Trophoblast cell (in vitro differentiated cells and primary cell): ENCODE measurements at regions not wholly inside any gene's neighbourhood (a gene's known extent, or its start where the extent isn't known, plus 50 kb on each side); places are given as distances from the start of the nearest gene placed in this dataset.
"Not testable (repeated sequence)": the region's sequence is repeated elsewhere in the genome, so short reads cannot be mapped to it uniquely, and the experiment has no call there.

Experiments used
- DNase-seq, 2 donors: peaks; one replicate each; pipeline ENCODE4 v3.0.0-alpha.2; 2016
- H2AFZ ChIP-seq: 2 replicates; pipeline ENCODE4 v1.6.1; 2013; ENCODE audit warnings: low read length, moderate library complexity, mild to moderate bottlenecking; ENCODE audit not compliant: insufficient read depth, poor library complexity
- H2AK5ac ChIP-seq: 2 replicates; pipeline ENCODE4 v1.6.1; 2013; ENCODE audit warnings: mild to moderate bottlenecking, low read length
- H2BK120ac ChIP-seq: 2 replicates; pipeline ENCODE4 v1.6.1; 2013; ENCODE audit warnings: low read length, mild to moderate bottlenecking, moderate library complexity; ENCODE audit not compliant: insufficient read depth, poor library complexity
- H2BK12ac ChIP-seq: 2 replicates; pipeline ENCODE4 v1.6.1; 2013; ENCODE audit warnings: mild to moderate bottlenecking, low read length, moderate library complexity
- H2BK5ac ChIP-seq: 2 replicates; pipeline ENCODE4 v1.6.1; 2013; ENCODE audit warnings: low read length, low read depth, moderate library complexity, mild to moderate bottlenecking; ENCODE audit not compliant: poor library complexity
- H3K14ac ChIP-seq: 2 replicates; pipeline ENCODE4 v1.6.1; 2013; ENCODE audit warnings: mild to moderate bottlenecking, low read length
- H3K18ac ChIP-seq: 2 replicates; pipeline ENCODE4 v1.6.1; 2013; ENCODE audit warnings: mild to moderate bottlenecking, low read length
- H3K23ac ChIP-seq: 2 replicates; pipeline ENCODE4 v1.6.1; 2013; ENCODE audit warnings: low read length
- H3K27ac ChIP-seq: 2 replicates; pipeline ENCODE4 v1.5.1; 2013; ENCODE audit warnings: low read depth, mild to moderate bottlenecking, inconsistent platforms, low read length, moderate library complexity
- H3K27me3 ChIP-seq: 2 replicates; pipeline ENCODE4 v1.6.1; 2013; ENCODE audit warnings: inconsistent platforms, mild to moderate bottlenecking, low read length, moderate library complexity; ENCODE audit not compliant: insufficient read depth
- H3K36me3 ChIP-seq, 2 experiments: 1 replicate in 1 of 2; 2 replicates in 1 of 2; pipeline ENCODE4 v1.6.1; 2013; ENCODE audit warnings: low read length in 2 of 2, mild to moderate bottlenecking in 2 of 2, moderate library complexity in 1 of 2; ENCODE audit not compliant: insufficient read depth in 2 of 2, control insufficient read depth in 1 of 2
- H3K4ac ChIP-seq: 2 replicates; pipeline ENCODE4 v1.6.1; 2013; ENCODE audit warnings: low read depth, mild to moderate bottlenecking, low read length, moderate library complexity
- H3K4me1 ChIP-seq, 2 experiments: 1 replicate in 1 of 2; 2 replicates in 1 of 2; pipeline ENCODE4 v1.6.1; 2013; ENCODE audit warnings: low read length in 2 of 2, mild to moderate bottlenecking in 2 of 2, moderate library complexity in 1 of 2; ENCODE audit not compliant: insufficient read depth in 2 of 2, control insufficient read depth in 1 of 2
- H3K4me2 ChIP-seq: 2 replicates; pipeline ENCODE4 v1.6.1; 2013; ENCODE audit warnings: inconsistent platforms, mild to moderate bottlenecking, low read length, moderate library complexity
- H3K4me3 ChIP-seq: 2 replicates; pipeline ENCODE4 v1.5.1; 2013; ENCODE audit warnings: mild to moderate bottlenecking, low read depth, low read length, inconsistent platforms
- H3K79me1 ChIP-seq: one replicate; pipeline ENCODE4 v1.6.1; 2013; ENCODE audit warnings: low read length
- H3K79me2 ChIP-seq: 2 replicates; pipeline ENCODE4 v1.6.1; 2013; ENCODE audit warnings: low read length, mild to moderate bottlenecking; ENCODE audit not compliant: control insufficient read depth, insufficient read depth, poor library complexity
- H3K9ac ChIP-seq: 2 replicates; pipeline ENCODE4 v1.6.1; 2013; ENCODE audit warnings: mild to moderate bottlenecking, low read length
- H3K9me3 ChIP-seq: 2 replicates; pipeline ENCODE4 v1.6.1; 2013; ENCODE audit warnings: low read depth, mild to moderate bottlenecking, control low read depth, inconsistent platforms, low read length; ENCODE audit not compliant: insufficient read depth
- H4K12ac ChIP-seq: 2 replicates; pipeline ENCODE4 v1.6.1; 2013; ENCODE audit warnings: low read depth, mild to moderate bottlenecking, low read length, moderate library complexity
- H4K8ac ChIP-seq: 2 replicates; pipeline ENCODE4 v1.6.1; 2013; ENCODE audit warnings: low read depth, mild to moderate bottlenecking, low read length, moderate library complexity
- H4K91ac ChIP-seq: one replicate; pipeline ENCODE4 v1.6.1; 2013; ENCODE audit warnings: low read depth, mild to moderate bottlenecking, low read length, moderate library complexity
- WGBS: extraction: QIAGEN DNeasy Blood & Tissue Kit; methylation state at CpG from one replicate; pipeline ENCODE4 v1.1.7; 2013; ENCODE audit warnings: missing lambda C conversion rate; ENCODE audit not compliant: insufficient read length, insufficient coverage; ENCODE audit errors: extremely low coverage; 5-methylcytosine and 5-hydroxymethylcytosine counted together

DNA sequence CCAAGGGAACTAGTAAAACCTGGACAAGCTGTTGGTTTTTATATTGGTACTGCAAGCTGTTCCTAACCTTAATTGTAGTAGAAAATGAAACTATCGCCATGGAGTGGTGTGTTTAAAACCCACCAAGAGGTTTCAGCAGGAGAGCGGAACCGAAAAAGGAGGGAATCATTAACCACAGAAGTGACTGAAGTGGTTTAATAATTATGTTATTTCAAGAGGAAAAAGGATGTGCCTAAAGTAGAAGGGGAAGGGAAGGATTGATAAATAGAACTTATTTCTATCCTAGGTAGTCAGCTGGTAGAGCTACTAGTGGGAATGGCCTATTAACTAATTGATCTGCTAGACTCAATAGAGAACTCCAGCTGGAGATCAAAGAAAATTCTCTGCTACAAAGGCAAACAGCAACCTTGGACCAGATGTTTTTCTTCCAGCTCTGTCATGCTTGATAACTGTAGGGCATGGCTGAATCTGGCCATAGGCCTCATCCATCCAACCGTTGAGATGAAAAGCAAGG is 91.8 kb downstream of the BAMBI start:
- no CpG with 5 or more reads among the region's 4 CpGs for WGBS
- H4K8ac ChIP-seq: no peak overlapping the region
- H3K4me1 ChIP-seq: no peaks in the 10 kb centered on the region
- no peak overlapping the region for H3K27ac ChIP-seq
- H3K79me2 ChIP-seq: no peaks in the 10 kb centered on the region
- H3K79me1 ChIP-seq: peaks cover under 1% of the 10 kb centered on the region
- no peak overlapping the region for H3K18ac ChIP-seq
- no peak overlapping the region for H3K4me2 ChIP-seq
- no peak overlapping the region for H2AFZ ChIP-seq
- no peak overlapping the region for H2BK12ac ChIP-seq
- H3K36me3 ChIP-seq: no peaks in the 10 kb centered on the region
- H3K9me3 ChIP-seq: peaks cover 3% of the 10 kb centered on the region
- no peak overlapping the region for H3K4me3 ChIP-seq
- H2BK5ac ChIP-seq: no peak overlapping the region
- H3K23ac ChIP-seq: no peak overlapping the region
- no peak overlapping the region for H3K14ac ChIP-seq
- H3K27me3 ChIP-seq: no peaks in the 10 kb centered on the region
- H2AK5ac ChIP-seq: no peak overlapping the region
- no peak overlapping the region for H4K91ac ChIP-seq
- no peak overlapping the region for H4K12ac ChIP-seq
- no peak overlapping the region for H2BK120ac ChIP-seq
- H3K9ac ChIP-seq: no peak overlapping the region
- no peak for DNase-seq
- no peak overlapping the region for H3K4ac ChIP-seq

DNA sequence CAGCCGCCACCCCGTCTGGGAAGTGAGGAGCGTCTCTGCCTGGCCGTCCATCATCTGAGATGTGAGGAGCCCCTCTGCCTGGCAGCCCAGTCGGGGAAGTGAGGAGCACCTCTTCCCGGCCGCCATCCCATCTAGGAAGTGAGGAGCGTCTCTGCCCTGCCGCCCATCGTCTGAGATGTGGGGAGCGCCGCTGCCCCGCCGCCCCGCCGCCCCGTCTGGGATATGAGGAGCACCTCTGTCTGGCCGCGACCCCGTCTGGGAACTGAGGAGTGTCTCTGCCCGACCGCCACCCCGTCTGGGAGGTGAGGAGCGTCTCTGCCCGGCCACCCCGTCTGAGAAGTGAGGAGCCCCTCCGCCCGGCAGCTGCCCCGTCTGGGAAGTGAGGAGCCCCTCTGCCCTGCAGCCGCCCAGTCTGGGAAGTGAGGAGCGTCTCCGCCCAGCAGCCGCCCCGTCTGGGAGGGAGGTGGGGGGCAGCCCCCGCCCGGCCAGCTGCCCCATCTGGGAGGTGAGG is 94.3 kb downstream of the BAMBI start:
- not testable (repeated sequence) for H2BK12ac ChIP-seq, H4K12ac ChIP-seq, H3K9me3 ChIP-seq, H3K79me1 ChIP-seq, H3K18ac ChIP-seq, H3K4ac ChIP-seq, H3K4me3 ChIP-seq, H4K8ac ChIP-seq, H3K27ac ChIP-seq, DNase-seq, H3K9ac ChIP-seq, H2AFZ ChIP-seq, H3K36me3 ChIP-seq, H4K91ac ChIP-seq, H3K79me2 ChIP-seq, H2BK5ac ChIP-seq, H2AK5ac ChIP-seq, H3K14ac ChIP-seq, H3K4me1 ChIP-seq, H3K4me2 ChIP-seq, H3K27me3 ChIP-seq, H2BK120ac ChIP-seq, H3K23ac ChIP-seq
- WGBS: no CpG with 5 or more reads among the region's 36 CpGs

DNA sequence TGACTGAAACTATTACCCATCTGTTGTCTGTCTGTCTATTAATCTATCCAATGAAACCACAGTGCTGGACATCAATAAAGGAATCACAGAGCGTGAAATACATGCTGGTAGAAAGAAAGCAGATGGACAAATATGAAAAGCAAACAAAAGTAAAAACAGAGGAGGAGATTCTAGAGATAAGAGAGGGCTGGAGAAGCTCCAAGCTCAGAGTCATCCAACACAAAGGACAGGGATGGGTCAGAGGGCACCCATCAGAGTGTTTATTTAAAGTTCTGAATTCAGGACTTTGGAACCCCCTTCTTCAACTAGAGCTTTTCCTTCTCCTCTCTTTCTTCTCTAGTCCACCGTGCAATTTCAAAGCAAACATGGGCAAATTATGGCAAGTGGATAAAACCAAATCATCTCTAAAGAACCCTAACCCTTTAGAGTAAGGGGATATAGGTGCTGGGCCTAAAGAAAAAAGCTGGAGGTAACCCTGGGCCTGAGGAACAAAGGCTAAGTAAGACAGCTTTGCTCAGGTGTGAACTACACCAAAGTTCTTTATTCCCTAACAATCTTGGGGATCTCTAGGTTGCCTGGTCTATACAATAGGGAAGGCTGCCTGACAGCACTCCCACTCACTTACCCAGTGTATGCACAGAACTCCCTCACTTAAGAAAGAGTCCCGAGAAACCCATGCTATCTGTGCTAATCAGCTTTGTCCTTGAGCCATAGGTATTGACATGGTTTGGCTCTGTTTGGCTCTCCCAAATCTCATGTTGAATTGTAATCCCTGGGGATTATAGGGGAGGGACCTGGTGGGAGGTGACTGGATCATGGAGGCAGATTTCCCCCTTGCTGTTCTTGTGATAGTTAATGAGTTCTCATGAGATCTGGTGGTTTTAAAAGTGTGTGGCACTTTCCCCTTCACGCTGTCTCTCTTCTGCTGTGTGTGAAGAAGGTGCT is 97.0 kb downstream of the BAMBI start:
- peaks cover 5% of the 10 kb centered on the region for H3K9me3 ChIP-seq

DNA sequence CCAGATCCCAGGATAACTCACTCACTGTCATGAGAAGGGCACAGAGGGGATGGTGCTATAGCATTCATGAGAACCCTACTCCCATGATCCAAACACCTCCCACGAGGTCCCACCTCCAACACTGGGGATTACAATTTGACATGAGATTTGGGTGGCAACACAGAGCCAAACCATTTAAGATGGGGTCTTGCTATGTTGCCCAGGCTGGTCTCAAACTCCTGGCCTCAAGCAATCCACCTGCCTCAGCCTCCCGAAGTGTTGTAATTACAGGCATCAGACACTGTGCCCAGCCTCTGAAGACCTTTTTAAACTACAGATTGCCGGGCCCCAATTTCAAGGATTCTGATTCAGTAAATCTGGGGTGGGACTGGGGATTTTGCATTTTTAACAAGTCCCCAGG is 98.5 kb downstream of the BAMBI start:
- H4K91ac ChIP-seq: no peak overlapping the region
- H4K8ac ChIP-seq: no peak overlapping the region
- H3K4me2 ChIP-seq: no peak overlapping the region
- no peaks in the 10 kb centered on the region for H3K79me2 ChIP-seq
- no peak overlapping the region for H3K4me3 ChIP-seq
- H3K9ac ChIP-seq: no peak overlapping the region
- H2AK5ac ChIP-seq: no peak overlapping the region
- no CpG with 5 or more reads among the region's 3 CpGs for WGBS
- DNase-seq: no peak
- H3K14ac ChIP-seq: no peak overlapping the region
- H3K79me1 ChIP-seq: no peaks in the 10 kb centered on the region
- H3K27me3 ChIP-seq: no peaks in the 10 kb centered on the region
- H2AFZ ChIP-seq: no peak overlapping the region
- no peak overlapping the region for H2BK120ac ChIP-seq
- no peaks in the 10 kb centered on the region for H3K36me3 ChIP-seq
- no peak overlapping the region for H4K12ac ChIP-seq
- H3K4me1 ChIP-seq: peaks cover 0 to 2% of the 10 kb centered on the region in 2 experiments
- H3K4ac ChIP-seq: no peak overlapping the region
- no peak overlapping the region for H2BK5ac ChIP-seq
- H3K27ac ChIP-seq: no peak overlapping the region
- no peak overlapping the region for H2BK12ac ChIP-seq
- H3K23ac ChIP-seq: no peak overlapping the region
- H3K9me3 ChIP-seq: peaks cover 5% of the 10 kb centered on the region
- H3K18ac ChIP-seq: no peak overlapping the region

More for the DNA sequence above, 97.0 kb downstream of the BAMBI start:
- Histone ChIP-seq H3K4me3 (no peak overlapping the region), H2BK120ac (no peak overlapping the region), H3K9ac (no peak overlapping the region), H3K23ac (no peak overlapping the region), H3K27ac (no peak overlapping the region), H2BK5ac (no peak overlapping the region), H3K4me2 (no peak overlapping the region), H3K4me1 (peaks cover 0 to 2% of the 10 kb centered on the region in 2 experiments), H2AFZ (no peak overlapping the region), H4K8ac (no peak overlapping the region), H4K91ac (no peak overlapping the region), H3K36me3 (no peaks in the 10 kb centered on the region), H3K79me2 (no peaks in the 10 kb centered on the region), H2AK5ac (no peak overlapping the region), H3K14ac (no peak overlapping the region), H3K18ac (no peak overlapping the region), H3K79me1 (no peaks in the 10 kb centered on the region), H2BK12ac (no peak overlapping the region), H3K27me3 (no peaks in the 10 kb centered on the region), H4K12ac (no peak overlapping the region), H3K4ac (no peak overlapping the region)
- no peak for DNase-seq
- WGBS: no CpG with 5 or more reads among the region's 4 CpGs
